ENCODE measurements at regions not wholly inside any gene's neighbourhood (a gene's known extent, or its start where the extent isn't known, plus 50 kb on each side); places are given as distances from the start of the nearest gene placed in this dataset.
"Not testable (repeated sequence)": the region's sequence is repeated elsewhere in the genome, so short reads cannot be mapped to it uniquely, and the experiment has no call there.

GRCh38 chr6:21333715-21334114 lies 259.8 kb upstream of the SOX4 start:
- no peak for DNase-seq (ENCODE audit: low spot score)

GRCh38 chr6:21334651-21335050 lies 258.9 kb upstream of the SOX4 start:
- no peak for DNase-seq (ENCODE audit: low spot score)

GRCh38 chr6:21335591-21335990 lies 258.0 kb upstream of the SOX4 start:
- DNase-seq (ENCODE audit: low spot score), result no peak

GRCh38 chr6:21337263-21337662 lies 256.3 kb upstream of the SOX4 start:
- DNase-seq (ENCODE audit: low spot score), result no peak

- no peak for DNase-seq (ENCODE audit: low spot score)
Measured at GRCh38 chr6:21340573-21340972, 253.0 kb upstream of the SOX4 start.

GRCh38 chr6:21341910-21342309 lies 251.6 kb upstream of the SOX4 start:
- no peak for DNase-seq (ENCODE audit: low spot score)

- peak; percentile 83 for DNase-seq (ENCODE audit: low spot score)
Measured at GRCh38 chr6:21342501-21342900, 251.1 kb upstream of the SOX4 start.

- not testable (repeated sequence) for DNase-seq (ENCODE audit: low spot score)
Measured at GRCh38 chr6:21345704-21346103, 247.8 kb upstream of the SOX4 start.

GRCh38 chr6:21348146-21348503 lies 245.4 kb upstream of the SOX4 start:
- DNase-seq (ENCODE audit: low spot score), result no peak

- peak; percentile 83 for DNase-seq (ENCODE audit: low spot score)
Measured at GRCh38 chr6:21348504-21349195, 244.9 kb upstream of the SOX4 start.

GRCh38 chr6:21349834-21350233 lies 243.7 kb upstream of the SOX4 start:
- no peak for DNase-seq (ENCODE audit: low spot score)

GRCh38 chr6:21350926-21351325 lies 242.6 kb upstream of the SOX4 start:
- DNase-seq (ENCODE audit: low spot score), result no peak

- DNase-seq (ENCODE audit: low spot score), result no peak
Measured at GRCh38 chr6:21352131-21352530, 241.4 kb upstream of the SOX4 start.

GRCh38 chr6:21354805-21355238 lies 238.7 kb upstream of the SOX4 start:
- DNase-seq (ENCODE audit: low spot score), result no peak

GRCh38 chr6:21355638-21356037 lies 237.9 kb upstream of the SOX4 start:
- DNase-seq (ENCODE audit: low spot score), result no peak

- no peak for DNase-seq (ENCODE audit: low spot score)
Measured at GRCh38 chr6:21357262-21357661, 236.3 kb upstream of the SOX4 start.

GRCh38 chr6:21359926-21360325 lies 233.6 kb upstream of the SOX4 start:
- no peak for DNase-seq (ENCODE audit: low spot score)

- DNase-seq (ENCODE audit: low spot score), result no peak
Measured at GRCh38 chr6:21360336-21360735, 233.2 kb upstream of the SOX4 start.

- no peak for DNase-seq (ENCODE audit: low spot score)
Measured at GRCh38 chr6:21367148-21367547, 226.4 kb upstream of the SOX4 start.

GRCh38 chr6:21367649-21368154 lies 225.8 kb upstream of the SOX4 start:
- no peak for DNase-seq (ENCODE audit: low spot score)

GRCh38 chr6:21371061-21371460 lies 222.5 kb upstream of the SOX4 start:
- no peak for DNase-seq (ENCODE audit: low spot score)

GRCh38 chr6:21371676-21372171 lies 221.8 kb upstream of the SOX4 start:
- peak; percentile 85 for DNase-seq (ENCODE audit: low spot score)
